SU-DHL-6 (cell line): ENCODE measurements at regions not wholly inside any gene's neighbourhood (a gene's known extent, or its start where the extent isn't known, plus 50 kb on each side); places are given as distances from the start of the nearest gene placed in this dataset.
"Not testable (repeated sequence)": the region's sequence is repeated elsewhere in the genome, so short reads cannot be mapped to it uniquely, and the experiment has no call there.

Source experiments
- H2AFZ ChIP-seq: fragments of 200-600 bp; sonication (generic); 2 replicates; pipeline ENCODE4 v1.6.1; 2014; ENCODE audit warnings: low read depth, mild to moderate bottlenecking, moderate library complexity, mixed read lengths, antibody characterized with exemption, low read length; ENCODE audit not compliant: severe bottlenecking
- H3F3A ChIP-seq: fragments of 200-600 bp; shearing (Covaris generic); 2 replicates; pipeline ENCODE4 v1.6.0; 2016; ENCODE audit warnings: antibody characterized with exemption, mild to moderate bottlenecking; ENCODE audit not compliant: insufficient read depth
- H3K27ac ChIP-seq: fragments of 200-600 bp; sonication (generic); 2 replicates; pipeline ENCODE4 v1.5.1; 2016; ENCODE audit warnings: low read depth, mild to moderate bottlenecking, low read length, moderate library complexity, mixed read lengths
- H3K27me3 ChIP-seq: fragments of 200-600 bp; sonication (generic), shearing (Covaris generic); 2 replicates; pipeline ENCODE4 v1.6.0; 2014; ENCODE audit warnings: mild to moderate bottlenecking, low read length
- H3K36me3 ChIP-seq: fragments of 200-600 bp; sonication (generic); 2 replicates; pipeline ENCODE4 v1.6.1; 2014; ENCODE audit warnings: mild to moderate bottlenecking, low read length, mixed read lengths
- H3K4me2 ChIP-seq: fragments of 300-600, 200-600 bp; shearing (Covaris generic), sonication (generic); 2 replicates; pipeline ENCODE4 v1.6.0; 2014; ENCODE audit warnings: low read length, low read depth, mild to moderate bottlenecking; ENCODE audit not compliant: poor library complexity, severe bottlenecking
- H3K4me3 ChIP-seq: fragments of 200-600 bp; sonication (generic); 2 replicates; pipeline ENCODE4 v1.5.1; 2014; ENCODE audit warnings: antibody characterized with exemption, low read length, mild to moderate bottlenecking, mixed read lengths; ENCODE audit not compliant: insufficient read depth, poor library complexity, severe bottlenecking
- H3K79me2 ChIP-seq: fragments of 200-600 bp; sonication (generic); 2 replicates; pipeline ENCODE4 v1.6.1; 2014; ENCODE audit warnings: mild to moderate bottlenecking, low read length, moderate library complexity; ENCODE audit not compliant: insufficient read depth
- H3K9ac ChIP-seq: fragments of 200-600 bp; sonication (generic); 2 replicates; pipeline ENCODE4 v1.7.0; 2014; ENCODE audit warnings: mild to moderate bottlenecking, low read length
- H3K9me2 ChIP-seq: fragments of 200-600 bp; sonication (generic); replicated peaks from 2 replicates; pipeline ENCODE4 v1.6.1; 2014; ENCODE audit warnings: low read length; ENCODE audit not compliant: insufficient read depth
- H3K9me3 ChIP-seq: fragments of 200-600 bp; sonication (generic); 2 replicates; pipeline ENCODE4 v1.6.1; 2014; ENCODE audit warnings: low read length, mixed read lengths; ENCODE audit not compliant: insufficient read depth
- H4K20me1 ChIP-seq: fragments of 200-600 bp; sonication (generic); 2 replicates; pipeline ENCODE4 v1.6.1; 2014; ENCODE audit warnings: low read depth, mild to moderate bottlenecking, antibody characterized with exemption, low read length, moderate library complexity, mixed read lengths
- TF ChIP-seq, protein P1 (sequence below): fragments of 200-600 bp; sonication (generic); IDR thresholded peaks from one replicate; pipeline ENCODE4 v1.5.1; 2017; ENCODE audit warnings: antibody characterized with exemption, mild to moderate bottlenecking, low read length, moderate library complexity; ENCODE audit not compliant: insufficient read depth, poor library complexity, severe bottlenecking

DNA sequence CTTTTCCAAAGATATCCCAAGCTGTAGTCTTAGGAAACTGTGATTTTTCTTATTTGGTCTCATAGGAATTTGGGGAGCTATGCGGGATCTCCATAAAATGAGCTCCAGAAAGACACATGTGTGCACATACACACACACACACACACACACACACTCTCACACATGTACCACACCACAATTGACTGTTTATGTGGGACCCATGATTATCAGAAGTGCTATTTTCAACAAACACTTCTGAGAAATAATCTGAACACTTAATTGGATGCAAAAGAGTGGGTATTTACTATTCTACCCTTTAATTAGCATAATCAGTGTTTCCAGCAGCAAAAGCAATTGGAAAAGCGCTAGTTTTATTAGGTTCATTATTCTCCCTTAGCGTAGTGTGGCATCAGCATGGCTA lies 150.4 kb upstream of the ALDH3B2 start:
- not testable (repeated sequence) for H4K20me1 ChIP-seq, H3K9me2 ChIP-seq, H3K4me3 ChIP-seq, H3F3A ChIP-seq, H3K9me3 ChIP-seq, H3K27ac ChIP-seq, H2AFZ ChIP-seq, H3K4me2 ChIP-seq, H3K27me3 ChIP-seq, H3K36me3 ChIP-seq, H3K79me2 ChIP-seq, H3K9ac ChIP-seq

DNA sequence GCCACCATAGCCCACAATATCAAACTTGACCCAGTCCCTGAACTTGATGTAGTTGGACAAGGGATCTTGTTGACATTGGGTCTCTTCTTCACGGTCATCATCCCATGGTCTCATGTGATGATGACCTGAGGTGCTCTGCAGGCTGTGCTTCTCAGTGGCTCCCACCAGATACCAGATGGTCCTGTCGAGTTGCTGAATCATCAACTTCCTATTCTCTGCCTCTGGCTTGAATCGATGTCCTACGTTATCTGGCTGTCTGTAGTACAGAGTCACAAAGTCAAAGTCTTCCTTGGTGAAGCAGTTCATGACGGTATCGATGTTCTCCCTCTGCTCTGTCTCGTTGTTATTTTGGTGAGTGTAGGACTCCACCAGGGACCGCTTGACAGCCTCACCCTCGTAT lies 145.7 kb upstream of the ALDH3B2 start:
- TF ChIP-seq, protein P1, sequence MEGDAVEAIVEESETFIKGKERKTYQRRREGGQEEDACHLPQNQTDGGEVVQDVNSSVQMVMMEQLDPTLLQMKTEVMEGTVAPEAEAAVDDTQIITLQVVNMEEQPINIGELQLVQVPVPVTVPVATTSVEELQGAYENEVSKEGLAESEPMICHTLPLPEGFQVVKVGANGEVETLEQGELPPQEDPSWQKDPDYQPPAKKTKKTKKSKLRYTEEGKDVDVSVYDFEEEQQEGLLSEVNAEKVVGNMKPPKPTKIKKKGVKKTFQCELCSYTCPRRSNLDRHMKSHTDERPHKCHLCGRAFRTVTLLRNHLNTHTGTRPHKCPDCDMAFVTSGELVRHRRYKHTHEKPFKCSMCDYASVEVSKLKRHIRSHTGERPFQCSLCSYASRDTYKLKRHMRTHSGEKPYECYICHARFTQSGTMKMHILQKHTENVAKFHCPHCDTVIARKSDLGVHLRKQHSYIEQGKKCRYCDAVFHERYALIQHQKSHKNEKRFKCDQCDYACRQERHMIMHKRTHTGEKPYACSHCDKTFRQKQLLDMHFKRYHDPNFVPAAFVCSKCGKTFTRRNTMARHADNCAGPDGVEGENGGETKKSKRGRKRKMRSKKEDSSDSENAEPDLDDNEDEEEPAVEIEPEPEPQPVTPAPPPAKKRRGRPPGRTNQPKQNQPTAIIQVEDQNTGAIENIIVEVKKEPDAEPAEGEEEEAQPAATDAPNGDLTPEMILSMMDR = no peak
- H3K27ac ChIP-seq = no peak overlapping the region

DNA sequence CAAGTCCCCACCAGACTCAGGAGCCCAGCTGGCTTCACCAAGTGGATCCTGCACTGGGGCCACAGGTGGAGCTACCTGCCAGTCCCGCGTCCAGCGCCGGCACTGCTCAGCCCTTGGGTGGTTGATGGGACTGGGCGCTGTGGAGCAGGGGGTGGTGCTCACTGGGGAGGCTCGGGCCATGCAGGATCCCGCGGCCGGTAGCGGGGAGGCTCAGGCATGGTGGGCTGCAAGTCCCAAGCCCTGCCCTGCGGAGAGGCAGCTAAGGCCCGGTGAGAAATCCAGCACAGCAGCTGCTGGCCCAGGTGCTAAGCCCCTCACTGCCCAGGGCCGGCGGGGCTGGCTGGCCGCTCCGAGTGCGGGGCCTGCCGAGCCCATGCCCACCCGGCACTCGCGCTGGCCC lies 143.1 kb upstream of the ALDH3B2 start:
- H4K20me1 ChIP-seq = not testable (repeated sequence)

More for the DNA sequence above, 145.7 kb upstream of the ALDH3B2 start:
- no peaks in the 10 kb centered on the region for H3K27me3 ChIP-seq
- no peak overlapping the region for H3K9ac ChIP-seq
- H3K4me3 ChIP-seq = no peak overlapping the region
- H3K9me2 ChIP-seq = no peaks in the 10 kb centered on the region
- H3K9me3 ChIP-seq = no peaks in the 10 kb centered on the region
- H2AFZ ChIP-seq = no peak overlapping the region
- H3K36me3 ChIP-seq = no peaks in the 10 kb centered on the region
- H4K20me1 ChIP-seq = no peaks in the 10 kb centered on the region
- no peaks in the 10 kb centered on the region for H3F3A ChIP-seq
- no peak overlapping the region for H3K4me2 ChIP-seq
- H3K79me2 ChIP-seq = no peaks in the 10 kb centered on the region

DNA sequence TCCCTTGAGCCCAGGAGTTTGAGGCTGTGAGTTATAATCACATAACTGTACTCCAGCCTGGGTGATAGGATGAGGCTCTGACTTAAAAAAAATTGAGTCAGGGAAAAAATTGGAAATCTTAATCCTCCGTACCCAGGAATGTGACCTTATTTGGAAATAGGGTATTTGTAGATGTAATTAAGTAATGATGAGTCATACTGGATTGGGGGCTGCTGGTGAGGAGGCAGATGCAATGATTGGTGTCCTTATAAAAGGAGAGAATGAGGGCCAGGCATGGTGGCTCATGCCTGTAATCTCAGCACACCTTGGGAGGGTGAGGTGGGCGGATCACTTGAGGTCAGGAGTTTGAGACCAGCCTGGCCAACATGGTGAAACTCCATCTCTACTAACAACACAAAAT lies 134.9 kb upstream of the ALDH3B2 start:
- not testable (repeated sequence) for H4K20me1 ChIP-seq, H3K4me2 ChIP-seq, H3K9ac ChIP-seq, H3K27me3 ChIP-seq, H3K79me2 ChIP-seq, H3K27ac ChIP-seq, H2AFZ ChIP-seq, H3F3A ChIP-seq, H3K9me3 ChIP-seq, H3K9me2 ChIP-seq, H3K36me3 ChIP-seq, H3K4me3 ChIP-seq

More for the DNA sequence above, 143.1 kb upstream of the ALDH3B2 start:
- not testable (repeated sequence) for H3K4me2 ChIP-seq, H3K79me2 ChIP-seq, H3K27me3 ChIP-seq, H3K9me3 ChIP-seq, H3K9me2 ChIP-seq, H3K9ac ChIP-seq, H3K4me3 ChIP-seq, H3K36me3 ChIP-seq, H3F3A ChIP-seq, H3K27ac ChIP-seq, H2AFZ ChIP-seq

DNA sequence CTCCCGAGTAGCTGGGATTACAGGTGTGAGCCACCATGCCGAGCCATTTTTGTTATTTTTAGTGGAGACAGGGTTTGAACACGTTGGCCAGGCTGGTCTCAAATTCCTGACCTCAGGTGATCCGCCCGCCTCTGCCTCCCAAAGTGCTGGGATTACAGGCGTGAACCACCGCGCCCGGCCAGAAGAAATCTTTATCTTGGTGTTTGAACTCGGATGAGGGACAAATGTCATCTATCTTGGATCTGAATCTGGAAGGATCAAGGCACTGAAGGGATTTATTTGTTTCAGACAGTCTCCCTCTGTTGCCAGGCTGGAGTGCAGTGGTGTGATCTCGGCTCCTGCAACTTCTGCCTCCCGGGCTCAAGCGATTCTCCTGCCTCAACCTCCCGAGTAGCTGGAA lies 133.5 kb upstream of the ALDH3B2 start:
- not testable (repeated sequence) for H3K36me3 ChIP-seq, H4K20me1 ChIP-seq, H3K9me3 ChIP-seq, H3K4me3 ChIP-seq, H3K4me2 ChIP-seq, H3F3A ChIP-seq, H3K79me2 ChIP-seq, H3K27me3 ChIP-seq, H3K9ac ChIP-seq, H3K9me2 ChIP-seq, H3K27ac ChIP-seq, H2AFZ ChIP-seq

DNA sequence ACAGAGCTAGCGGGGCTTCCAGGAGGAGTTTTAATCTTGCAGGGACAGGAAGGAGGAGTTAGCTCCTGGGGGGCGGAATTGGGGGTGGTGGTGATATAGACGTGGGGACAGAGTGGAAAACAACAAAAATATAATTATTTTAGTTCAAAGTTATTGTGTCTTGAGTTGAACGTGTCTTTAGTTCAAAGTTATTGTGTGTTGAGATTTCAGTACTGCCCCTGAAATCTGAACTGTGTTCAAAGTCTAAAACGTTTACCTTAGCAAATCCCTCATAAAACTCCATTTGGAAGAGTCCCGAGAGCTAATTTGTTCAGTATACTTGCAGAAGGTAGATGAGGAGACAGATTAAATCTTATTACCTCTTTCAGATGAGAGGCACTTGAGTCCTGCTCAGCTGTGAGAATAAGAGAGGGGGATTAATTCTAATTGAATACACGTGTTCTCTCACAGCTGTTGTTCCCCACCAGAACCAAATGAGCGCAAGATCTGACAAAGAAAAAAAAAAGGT lies 132.4 kb upstream of the ALDH3B2 start:
- not testable (repeated sequence) for H3K4me3 ChIP-seq, H3K9ac ChIP-seq, H4K20me1 ChIP-seq, H3K79me2 ChIP-seq, H3F3A ChIP-seq, H3K9me2 ChIP-seq, H3K9me3 ChIP-seq, H3K36me3 ChIP-seq, H2AFZ ChIP-seq, H3K27ac ChIP-seq, H3K27me3 ChIP-seq
- peak overlapping the region; percentile 56 for H3K4me2 ChIP-seq

DNA sequence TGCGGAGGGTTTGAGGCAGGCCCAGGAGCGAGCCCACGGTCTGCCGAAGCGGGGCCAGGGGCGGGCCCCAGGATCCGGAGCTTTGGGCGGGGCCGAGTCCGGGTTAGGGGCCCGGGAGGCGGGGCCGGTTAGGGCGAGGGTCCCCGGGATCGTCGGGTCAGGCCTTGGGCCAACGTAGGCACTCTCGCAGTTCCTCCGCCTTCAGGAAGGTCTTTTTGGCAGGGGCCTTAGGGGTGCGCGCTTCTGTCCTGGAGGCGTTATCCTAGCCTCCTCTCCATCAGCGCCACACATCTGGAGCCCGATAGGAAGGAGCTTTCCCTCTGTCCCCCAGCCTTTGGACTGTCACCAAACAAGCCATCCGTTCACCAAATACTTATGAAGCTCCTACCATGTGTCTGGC lies 131.8 kb upstream of the ALDH3B2 start:
- not testable (repeated sequence) for H3K9me3 ChIP-seq, H4K20me1 ChIP-seq, H3K36me3 ChIP-seq, H3F3A ChIP-seq, H3K27ac ChIP-seq, H3K27me3 ChIP-seq, H3K9me2 ChIP-seq, H3K79me2 ChIP-seq
- Histone ChIP-seq H3K9ac (peak overlapping the region; percentile 47), H3K4me3 (peak overlapping the region; percentile 57), H2AFZ (peak overlapping the region; percentile 48), H3K4me2 (peak overlapping the region; percentile 56)
